Upper lobe of left lung (tissue), 6 donors: ENCODE measurements at regions not wholly inside any gene's neighbourhood (a gene's known extent, or its start where the extent isn't known, plus 50 kb on each side); places are given as distances from the start of the nearest gene placed in this dataset.

Experiments
- ATAC-seq, 2 donors: fragments of 200-7000 bp; cut with Tn5 transposase; one replicate each; pipeline ENCODE4 v1.9.1; 2022; ENCODE audit warnings: mild to moderate bottlenecking in 2 of 2, moderate library complexity in 2 of 2; ENCODE audit not compliant: low FRiP score in 2 of 2
- DNase-seq, 2 donors: peaks; one replicate each; pipeline ENCODE4 v3.0.0-alpha.2; 2019 to 2020
- H3K27ac ChIP-seq, 4 donors: fragments of 200-600 bp; sonication (generic); one replicate each; pipeline ENCODE4 v1.5.1; 2016 to 2019
- H3K27me3 ChIP-seq, 4 donors: fragments of 200-600 bp; sonication (generic); one replicate each; pipeline ENCODE4 v1.5.1; 2017 to 2019
- H3K36me3 ChIP-seq, 4 donors: fragments of 200-600 bp; sonication (generic); one replicate each; pipeline ENCODE4 v1.5.1; 2016 to 2019
- H3K4me1 ChIP-seq, 4 donors: fragments of 200-600 bp; sonication (generic); one replicate each; pipeline ENCODE4 v1.5.1; 2018 to 2019
- H3K4me3 ChIP-seq, 4 donors: fragments of 200-600 bp; sonication (generic); one replicate each; pipeline ENCODE4 v1.5.1; 2017 to 2019; ENCODE audit warnings: mild to moderate bottlenecking in 2 of 4, moderate library complexity in 1 of 4
- H3K9me3 ChIP-seq, 4 donors: fragments of 200-600 bp; sonication (generic); one replicate each; pipeline ENCODE4 v1.5.1; 2018 to 2019
- EP300 ChIP-seq, 4 donors: sonication (generic); formaldehyde crosslinking; IDR thresholded peaks; one replicate each; pipeline ENCODE4 v1.5.1; 2017; ENCODE audit warnings: antibody characterized with exemption in 4 of 4, control low read depth in 2 of 4
- POLR2A ChIP-seq, 4 donors: fragments of 450-650 bp; IDR thresholded peaks; one replicate each; pipeline ENCODE4 v1.5.1; 2016 to 2017; ENCODE audit warnings: antibody characterized with exemption in 4 of 4, mild to moderate bottlenecking in 2 of 4
- POLR2AphosphoS5 ChIP-seq, 2 donors: sonication (generic); formaldehyde crosslinking; IDR thresholded peaks; one replicate each; pipeline ENCODE4 v1.5.1; 2017; ENCODE audit warnings: antibody characterized with exemption in 2 of 2
- WGBS, 2 donors: methylation state at CpG; one replicate each; pipeline ENCODE4 v1.1.5; 2017 to 2018; 5-methylcytosine and 5-hydroxymethylcytosine counted together
- TF ChIP-seq, protein P1 (sequence below), 6 experiments: fragments of 450-650 bp in 4 of 6; fragments of 200-600 bp in 2 of 6; sonication (generic) in 2 of 6; IDR thresholded peaks; one replicate each; pipeline ENCODE4 v1.5.1; 2016 to 2019; ENCODE audit warnings: antibody characterized with exemption in 6 of 6
- donor health status: DM: no; HTN: no; CAD: no; lungs with moderate emphysema.
- donor health status: DM: no; HTN: yes; CAD: no; lungs with severe emphysema.

DNA sequence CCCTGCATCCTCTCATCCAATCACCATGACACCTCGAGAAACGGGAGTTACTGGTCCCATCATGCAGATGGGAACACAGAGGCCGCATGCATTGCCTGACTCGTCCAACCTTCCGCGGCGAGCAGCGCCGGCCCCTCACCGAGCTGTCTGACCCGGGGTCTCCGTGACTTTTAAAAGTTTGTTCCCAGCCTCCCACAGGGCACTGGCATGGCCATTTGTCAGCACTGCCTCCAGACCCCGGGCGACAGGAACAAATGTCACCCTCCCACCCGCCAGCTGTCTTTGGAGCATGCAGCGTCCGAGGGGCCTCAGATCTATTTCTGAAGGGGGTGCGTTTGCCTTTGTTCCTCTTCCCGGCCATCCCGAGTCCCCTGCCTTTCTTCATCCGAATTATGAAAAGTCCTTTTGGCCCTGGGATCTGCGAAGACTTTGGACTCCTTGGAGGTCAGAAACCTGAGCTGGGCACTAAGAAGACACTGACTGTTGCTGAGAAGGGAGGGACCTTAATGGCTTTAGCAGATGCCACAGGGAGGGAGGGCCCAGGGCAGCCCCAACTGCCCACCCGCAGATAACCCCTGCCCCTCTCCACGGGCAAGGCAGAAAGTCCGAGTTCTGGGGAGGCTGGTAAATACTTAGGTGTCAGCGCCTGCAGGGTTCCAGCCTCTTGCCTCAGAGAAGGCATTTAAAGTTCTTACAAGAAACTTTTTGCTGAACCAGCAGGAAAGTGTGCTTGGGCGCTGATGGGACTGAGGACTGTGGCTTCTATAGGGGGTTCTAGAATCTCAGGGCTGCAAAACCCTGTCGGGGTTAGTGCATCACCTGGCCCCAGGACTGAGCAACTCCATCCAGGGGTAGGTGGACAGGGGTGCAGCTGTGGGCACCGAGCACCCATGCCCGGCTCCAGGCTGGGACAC is 348.1 kb downstream of the FOXL1 start:
- peaks cover 0 to 10% (median 2%) of the 10 kb centered on the region in 4 donors for H3K9me3 ChIP-seq
- DNase-seq (peak in 1 of 2 donors; percentile 77), ATAC-seq (no peak)
- H3K4me3 ChIP-seq = no peak overlapping the region
- no peaks in the 10 kb centered on the region for H3K36me3 ChIP-seq
- WGBS, 2 donors = 74 to 82% methylated on average over 11 to 30 of the region's 30 CpGs
- TF ChIP-seq EP300 (IDR thresholded peaks at IDR 0.05) (no peak), POLR2AphosphoS5 (IDR thresholded peaks at IDR 0.05) (no peak), POLR2A (IDR thresholded peaks at IDR 0.05) (no peak)
- TF ChIP-seq, protein P1, sequence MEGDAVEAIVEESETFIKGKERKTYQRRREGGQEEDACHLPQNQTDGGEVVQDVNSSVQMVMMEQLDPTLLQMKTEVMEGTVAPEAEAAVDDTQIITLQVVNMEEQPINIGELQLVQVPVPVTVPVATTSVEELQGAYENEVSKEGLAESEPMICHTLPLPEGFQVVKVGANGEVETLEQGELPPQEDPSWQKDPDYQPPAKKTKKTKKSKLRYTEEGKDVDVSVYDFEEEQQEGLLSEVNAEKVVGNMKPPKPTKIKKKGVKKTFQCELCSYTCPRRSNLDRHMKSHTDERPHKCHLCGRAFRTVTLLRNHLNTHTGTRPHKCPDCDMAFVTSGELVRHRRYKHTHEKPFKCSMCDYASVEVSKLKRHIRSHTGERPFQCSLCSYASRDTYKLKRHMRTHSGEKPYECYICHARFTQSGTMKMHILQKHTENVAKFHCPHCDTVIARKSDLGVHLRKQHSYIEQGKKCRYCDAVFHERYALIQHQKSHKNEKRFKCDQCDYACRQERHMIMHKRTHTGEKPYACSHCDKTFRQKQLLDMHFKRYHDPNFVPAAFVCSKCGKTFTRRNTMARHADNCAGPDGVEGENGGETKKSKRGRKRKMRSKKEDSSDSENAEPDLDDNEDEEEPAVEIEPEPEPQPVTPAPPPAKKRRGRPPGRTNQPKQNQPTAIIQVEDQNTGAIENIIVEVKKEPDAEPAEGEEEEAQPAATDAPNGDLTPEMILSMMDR (IDR thresholded peaks at IDR 0.05) = no peak
- peaks cover 0 to 11% (median 2%) of the 10 kb centered on the region in 4 donors for H3K27me3 ChIP-seq
- no peak overlapping the region for H3K27ac ChIP-seq
- H3K4me1 ChIP-seq = peaks cover 0 to 12% (median 0%) of the 10 kb centered on the region in 4 donors

DNA sequence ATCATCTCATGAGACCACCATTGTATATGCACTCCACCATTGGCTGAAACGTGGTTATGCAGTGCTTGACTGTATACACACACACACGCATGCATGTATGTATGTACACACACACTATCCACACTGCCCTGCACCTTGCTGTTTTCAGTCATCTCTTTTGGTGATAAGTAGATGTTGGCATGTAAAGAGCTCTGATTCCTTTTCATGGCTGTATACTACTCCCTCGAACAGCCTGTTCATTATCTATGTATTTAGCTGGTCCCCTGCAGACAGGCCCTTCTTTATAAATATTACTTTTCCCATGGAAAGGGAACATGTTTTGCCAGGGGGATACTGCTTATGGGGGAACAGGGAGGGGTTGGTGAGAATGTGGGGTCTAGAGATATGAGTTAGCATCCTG is 349.4 kb downstream of the FOXL1 start:
- Histone ChIP-seq H3K4me1 (peaks cover 0 to 12% (median 0%) of the 10 kb centered on the region in 4 donors), H3K4me3 (no peak overlapping the region), H3K27me3 (peaks cover 0 to 11% (median 2%) of the 10 kb centered on the region in 4 donors), H3K27ac (no peak overlapping the region), H3K36me3 (no peaks in the 10 kb centered on the region), H3K9me3 (no peaks in the 10 kb centered on the region)
- DNase-seq (no peak), ATAC-seq (no peak)
- TF ChIP-seq, protein P1 (IDR thresholded peaks at IDR 0.05) = no peak
- TF ChIP-seq EP300 (IDR thresholded peaks at IDR 0.05) = no peak
- no peak for TF ChIP-seq POLR2A (IDR thresholded peaks at IDR 0.05)
- no peak for TF ChIP-seq POLR2AphosphoS5 (IDR thresholded peaks at IDR 0.05)
- 92 to 95% methylated on average over 3 of the region's 3 CpGs for WGBS, 2 donors

DNA sequence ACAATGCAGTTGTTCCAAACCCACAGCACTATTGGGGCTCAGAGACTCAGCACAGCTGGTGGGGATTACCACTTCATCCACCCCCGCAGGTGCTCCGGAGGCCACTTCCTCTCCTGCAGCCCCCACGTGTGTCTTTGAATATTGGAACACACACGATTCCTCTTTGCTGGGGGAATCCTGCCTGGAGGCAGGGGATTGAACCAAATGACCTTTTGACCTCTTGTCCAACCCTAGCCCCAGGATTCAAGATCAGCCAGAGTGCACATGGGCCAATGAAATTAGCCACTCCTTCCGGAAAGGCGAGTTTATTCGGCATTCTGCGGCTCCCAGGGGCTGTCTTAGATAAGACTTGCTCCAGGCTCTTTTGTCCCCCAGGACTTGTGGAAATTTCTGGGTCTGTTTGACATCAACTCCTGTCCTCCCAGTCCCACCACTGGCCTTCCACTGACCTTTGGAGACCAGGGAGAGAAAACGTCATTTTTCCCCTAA is 350.2 kb downstream of the FOXL1 start:
- no peak for ATAC-seq
- WGBS, 2 donors = 48 to 49% methylated on average over 9 of the region's 9 CpGs
- no peaks in the 10 kb centered on the region for H3K9me3 ChIP-seq
- peaks cover 0 to 12% (median 0%) of the 10 kb centered on the region in 4 donors for H3K4me1 ChIP-seq
- H3K27me3 ChIP-seq = peaks cover 0 to 11% (median 2%) of the 10 kb centered on the region in 4 donors
- DNase-seq = no peak
- no peaks in the 10 kb centered on the region for H3K36me3 ChIP-seq
- no peak overlapping the region for H3K27ac ChIP-seq
- TF ChIP-seq, protein P1 (IDR thresholded peaks at IDR 0.05) = no peak
- no peak for TF ChIP-seq POLR2A (IDR thresholded peaks at IDR 0.05)
- no peak for TF ChIP-seq EP300 (IDR thresholded peaks at IDR 0.05)
- no peak for TF ChIP-seq POLR2AphosphoS5 (IDR thresholded peaks at IDR 0.05)
- H3K4me3 ChIP-seq = no peak overlapping the region

DNA sequence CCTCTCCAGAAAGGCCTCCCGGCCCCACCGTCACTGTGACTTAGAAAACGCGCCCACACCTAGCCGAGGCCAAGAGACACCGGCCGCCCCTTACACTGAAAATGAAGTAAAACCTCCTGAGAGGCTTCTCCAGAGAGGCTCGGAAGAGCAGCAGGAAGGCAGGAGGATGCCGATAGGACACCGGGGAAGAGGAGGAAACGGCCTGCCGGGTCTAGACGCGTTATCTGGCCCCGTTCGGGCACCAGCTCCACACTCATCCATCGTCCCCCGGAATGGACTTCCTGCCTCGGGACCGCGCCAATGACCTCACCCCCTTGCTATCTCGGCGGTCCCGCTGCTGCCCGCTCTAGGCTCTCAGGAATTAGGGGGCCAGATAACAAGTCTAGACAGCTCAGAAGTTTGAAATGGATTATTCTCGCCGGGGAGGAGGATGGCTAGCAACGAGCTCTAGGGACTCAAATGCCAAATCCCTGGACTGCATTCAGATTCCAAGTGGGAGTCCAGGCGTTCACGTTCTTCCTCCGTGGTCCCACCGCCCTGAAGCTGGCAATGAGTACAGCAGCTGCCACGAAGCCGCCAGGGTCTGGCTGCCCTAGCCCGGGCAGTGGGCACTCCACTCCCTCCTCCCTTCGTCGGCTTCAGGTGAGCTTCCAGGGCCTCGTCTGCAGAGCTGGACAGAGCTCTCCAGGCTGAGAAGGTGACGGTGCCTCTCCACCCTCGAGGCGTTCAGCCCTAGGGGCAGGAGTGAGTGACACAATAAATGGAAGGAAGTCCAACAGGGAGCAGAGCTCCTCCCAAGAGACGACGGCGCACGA is 350.9 kb downstream of the FOXL1 start:
- no peaks in the 10 kb centered on the region for H3K36me3 ChIP-seq
- no peak for DNase-seq
- peaks cover 0 to 12% (median 0%) of the 10 kb centered on the region in 4 donors for H3K4me1 ChIP-seq
- peaks cover 0 to 11% (median 2%) of the 10 kb centered on the region in 4 donors for H3K27me3 ChIP-seq
- no peaks in the 10 kb centered on the region for H3K9me3 ChIP-seq
- 12 to 21% methylated on average over 27 to 43 of the region's 45 CpGs for WGBS, 2 donors
- H3K4me3 ChIP-seq = no peak overlapping the region
- no peak overlapping the region for H3K27ac ChIP-seq
- TF ChIP-seq, protein P1 (IDR thresholded peaks at IDR 0.05) = no peak
- TF ChIP-seq POLR2A (IDR thresholded peaks at IDR 0.05) (no peak), EP300 (IDR thresholded peaks at IDR 0.05) (no peak), POLR2AphosphoS5 (IDR thresholded peaks at IDR 0.05) (no peak)
- ATAC-seq = peak in 1 of 2 donors; percentile 84
